K562 (cell line): ENCODE measurements at regions not wholly inside any gene's neighbourhood (a gene's known extent, or its start where the extent isn't known, plus 50 kb on each side); places are given as distances from the start of the nearest gene placed in this dataset.

Experiments used
- ATAC-seq: fragments of 200-7000 bp; cut with Tn5 transposase; 3 replicates; pipeline ENCODE4 v1.9.1; 2020; ENCODE audit warnings: moderate library complexity
- BruUV-seq: library from RNA; stranded (reverse); fragments of 400-500 nt; replicated peaks from 2 replicates; lab custom pipeline; 2021; lab: Mats Ljungman, UMichigan
- CTCF ChIA-PET: fragments of 300-600 bp; formaldehyde crosslinking; extraction: SDS; loops from one replicate; lab custom pipeline; 2021; ENCODE audit warnings: low intra/inter-chr PET ratio; lab: Yijun Ruan, JAX
- POLR2A ChIA-PET: fragments of 300-600, 350-650 bp; sonication (Branson Sonifier 250); formaldehyde crosslinking; extraction: SDS; loops from one replicate; lab custom pipeline; 2021; ENCODE audit warnings: antibody characterized with exemption, inconsistent platforms; lab: Yijun Ruan, JAX
- DNase-seq, 4 experiments: peaks; one replicate each; pipeline versions ENCODE4 v3.0.0 to v3.0.0-alpha.2; 2011 to 2018; ENCODE audit warnings: low spot score in 3 of 4, mixed read lengths in 3 of 4; ENCODE audit errors: extremely low read depth in 1 of 4
- FAIRE-seq: peaks from 2 replicates; lab custom pipeline; 2011; peaks lifted over from hg19 to GRCh38; lab: Jason Lieb, UNC
- H2AFZ ChIP-seq: 2 replicates; pipeline ENCODE4 v1.6.0; 2011; ENCODE audit warnings: low read depth, low read length, control low read depth, inconsistent platforms
- H3K27ac ChIP-seq: fragments of 200-600 bp; 3 replicates; pipeline ENCODE4 v1.8.0; 2011; ENCODE audit warnings: low read depth, mild to moderate bottlenecking, control low read depth, inconsistent platforms, low read length, moderate library complexity, mixed read lengths; ENCODE audit errors: extremely low read depth
- H3K27me3 ChIP-seq, 2 experiments: fragments of 300-600 bp in 1 of 2; 2 replicates in 1 of 2; 3 replicates in 1 of 2; pipeline versions ENCODE4 v1.6.0 to v1.8.0; 2011; ENCODE audit warnings: inconsistent platforms in 2 of 2, low read length in 2 of 2, mild to moderate bottlenecking in 1 of 2, mixed read lengths in 1 of 2, moderate library complexity in 1 of 2; ENCODE audit not compliant: control insufficient read depth in 2 of 2, insufficient read depth in 2 of 2
- H3K36me3 ChIP-seq: fragments of 300-600 bp; 3 replicates; pipeline ENCODE4 v1.8.0; 2011; ENCODE audit warnings: mild to moderate bottlenecking, low read length, inconsistent platforms; ENCODE audit not compliant: control insufficient read depth, insufficient read depth
- H3K4me1 ChIP-seq, 2 experiments: fragments of 200-600 bp in 1 of 2; replicated peaks in 1 of 2; 2 replicates in 1 of 2; 3 replicates in 1 of 2; pipeline versions ENCODE4 v1.5.1 to v1.8.0; 2011; ENCODE audit warnings: inconsistent platforms in 2 of 2, low read length in 2 of 2, mild to moderate bottlenecking in 1 of 2, mixed read lengths in 1 of 2, moderate library complexity in 1 of 2; ENCODE audit not compliant: control insufficient read depth in 2 of 2, insufficient read depth in 2 of 2
- H3K4me2 ChIP-seq: 2 replicates; pipeline ENCODE4 v1.6.1; 2011; ENCODE audit warnings: low read length, control low read depth, inconsistent platforms, mixed read lengths; ENCODE audit not compliant: insufficient read depth
- H3K4me3 ChIP-seq: fragments of 200-600 bp; sonication (generic), shearing (Covaris generic); 2 replicates; pipeline ENCODE4 v1.5.1; 2016; ENCODE audit warnings: control low read depth, inconsistent platforms
- H3K79me2 ChIP-seq: fragments of 200-600 bp; 3 replicates; pipeline ENCODE4 v1.8.0; 2011; ENCODE audit warnings: low read length, inconsistent platforms; ENCODE audit not compliant: control insufficient read depth, insufficient read depth
- H3K9ac ChIP-seq, 2 experiments: 2 replicates each; pipeline versions ENCODE4 v1.6.0 to v1.6.1; 2011; ENCODE audit warnings: low read depth in 2 of 2, low read length in 2 of 2, control low read depth in 1 of 2, inconsistent platforms in 1 of 2, mild to moderate bottlenecking in 1 of 2, mixed read lengths in 1 of 2; ENCODE audit not compliant: insufficient read depth in 1 of 2
- H3K9me1 ChIP-seq: one replicate; pipeline ENCODE4 v1.6.0; 2011; ENCODE audit warnings: inconsistent platforms, mild to moderate bottlenecking, low read length, moderate library complexity; ENCODE audit not compliant: control insufficient read depth, insufficient read depth
- H3K9me3 ChIP-seq: replicated peaks from 2 replicates; pipeline ENCODE4 v1.5.1; 2011; ENCODE audit warnings: low read depth, low read length, inconsistent platforms; ENCODE audit not compliant: control insufficient read depth, insufficient read depth
- H4K20me1 ChIP-seq: replicated peaks from 2 replicates; pipeline ENCODE4 v1.6.1; 2011; ENCODE audit warnings: low read length, inconsistent platforms, mixed read lengths; ENCODE audit not compliant: control insufficient read depth, insufficient read depth
- CCAR2 ChIP-seq: fragments of 200-400 bp; formaldehyde crosslinking; IDR thresholded peaks from 2 replicates; pipeline ENCODE4 v1.6.1; 2017; ENCODE audit warnings: mild to moderate bottlenecking, low read depth, low read length
- CXXC5 ChIP-seq: fragments of 250-450 bp; sonication (Bioruptor Pico); IDR thresholded peaks from 2 replicates; pipeline ENCODE4 v1.8.0; 2022; ENCODE audit warnings: inconsistent platforms, mild to moderate bottlenecking, moderate library complexity
- ELF1 ChIP-seq: fragments of 200-800 bp; sonication (Bioruptor generic); IDR thresholded peaks from 2 replicates; pipeline ENCODE4 v1.6.1; 2016; ENCODE audit warnings: missing genetic modification characterization, missing compliant biosample characterization
- GTF2E2 ChIP-seq: fragments of 200-800 bp; sonication (Bioruptor generic); IDR thresholded peaks from 2 replicates; pipeline ENCODE4 v1.6.1; 2016; ENCODE audit warnings: missing genetic modification characterization, missing compliant biosample characterization
- IRF2 ChIP-seq: sonication (generic); formaldehyde crosslinking; IDR thresholded peaks from 2 replicates; pipeline ENCODE4 v1.8.1; 2022; ENCODE audit warnings: mild to moderate bottlenecking, missing genetic modification reagents
- KLF10 ChIP-seq: fragments of 250-450 bp; sonication (Bioruptor Pico); IDR thresholded peaks from 2 replicates; pipeline ENCODE4 v1.6.1; 2021; ENCODE audit warnings: matching md5 sums
- MCM7 ChIP-seq, 2 experiments: fragments of 450-650 bp; IDR thresholded peaks; 2 replicates each; pipeline ENCODE4 v1.6.1; 2016 to 2018
- MYC ChIP-seq, 2 experiments: fragments of 250-450 bp in 1 of 2; sonication (Bioruptor Pico) in 1 of 2; IDR thresholded peaks; 2 replicates each; pipeline versions ENCODE4 v1.5.1 to v1.6.1; 2012 to 2021; ENCODE audit warnings: low read depth in 2 of 2, borderline replicate concordance in 1 of 2, improper control_type of control experiment in 1 of 2, low read length in 1 of 2, mild to moderate bottlenecking in 1 of 2, moderate library complexity in 1 of 2
- NFATC3 ChIP-seq: fragments of 450-650 bp; IDR thresholded peaks from 2 replicates; pipeline ENCODE4 v1.6.1; 2017; ENCODE audit warnings: mild to moderate bottlenecking
- SAFB ChIP-seq: fragments of 200-400 bp; formaldehyde crosslinking; IDR thresholded peaks from 2 replicates; pipeline ENCODE4 v1.6.1; 2017; ENCODE audit warnings: low read depth, low read length, borderline replicate concordance
- SIX5 ChIP-seq, 2 experiments: IDR thresholded peaks; 2 replicates each; pipeline ENCODE4 v1.6.1; 2011; ENCODE audit warnings: low read length in 2 of 2, borderline replicate concordance in 1 of 2, low read depth in 1 of 2, mild to moderate bottlenecking in 1 of 2, moderate library complexity in 1 of 2; ENCODE audit not compliant: insufficient read depth in 1 of 2
- SNRNP70 ChIP-seq: fragments of 200-400 bp; formaldehyde crosslinking; optimal IDR thresholded peaks from 2 replicates; pipeline ENCODE3; 2017; ENCODE audit warnings: low read depth, low read length
- ZBTB1 ChIP-seq: sonication (generic); formaldehyde crosslinking; IDR thresholded peaks from 2 replicates; pipeline ENCODE4 v1.8.1; 2023; ENCODE audit warnings: missing genetic modification reagents, low read depth, mild to moderate bottlenecking, borderline replicate concordance
- ZKSCAN1 ChIP-seq: fragments of 150-350 bp; IDR thresholded peaks from 2 replicates; pipeline ENCODE4 v1.6.1; 2016; ENCODE audit warnings: low read depth, low read length
- ZNF764 ChIP-seq: fragments of 250-450 bp; sonication (Bioruptor Pico); IDR thresholded peaks from 2 replicates; pipeline ENCODE4 v1.4.0; 2020; ENCODE audit warnings: low read depth, mild to moderate bottlenecking, moderate library complexity
- WGBS: fragments of 100-300 bp; shearing (Covaris generic); methylation state at CpG from one replicate; pipeline ENCODE4 v1.1.6; 2016; ENCODE audit warnings: low coverage, mixed read lengths; ENCODE audit not compliant: insufficient coverage; ENCODE audit errors: missing lambda C conversion rate; 5-methylcytosine and 5-hydroxymethylcytosine counted together
- in situ Hi-C: fragments of 300-500 bp; cut with MboI; formaldehyde crosslinking; loops from 4 replicates; pipeline ENCODE4 v1.15.0; 2018; ENCODE audit warnings: inconsistent platforms, mixed read lengths
- intact Hi-C: fragments of 100-400 bp; cut with micrococcal nuclease; formaldehyde crosslinking; loops from 2 replicates; pipeline ENCODE4 v1.14.2; 2022
- TF ChIP-seq, protein P1 (sequence below): fragments of 250-450 bp; sonication (Bioruptor Pico); IDR thresholded peaks from 2 replicates; pipeline ENCODE4 v1.4.0; 2020; ENCODE audit warnings: borderline replicate concordance
- TF ChIP-seq, protein P2 (sequence below): fragments of 450-650 bp; IDR thresholded peaks from 2 replicates; pipeline ENCODE4 v1.7.1; 2018; ENCODE audit warnings: mild to moderate bottlenecking, low read depth; ENCODE audit not compliant: partially characterized antibody

DNA sequence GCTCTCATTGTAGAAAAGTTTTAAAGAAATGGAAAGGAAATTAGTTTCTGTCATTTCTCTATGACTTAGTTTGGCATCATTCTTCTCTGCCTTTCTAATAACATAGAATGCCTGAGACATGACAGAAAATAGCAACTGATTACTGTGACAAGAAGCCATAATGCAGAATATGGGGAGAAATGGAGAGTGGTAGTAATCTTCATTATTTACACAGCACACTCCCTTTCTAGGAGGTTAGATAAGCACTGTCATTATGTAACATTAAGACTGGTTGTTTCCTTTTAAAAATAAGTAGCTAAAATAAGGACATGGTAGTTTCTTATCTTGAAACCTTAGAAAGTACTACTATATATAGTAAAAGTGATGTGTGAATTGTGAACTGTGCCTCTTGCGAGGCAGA, 1227.9 kb upstream of the PABPC4L start:
- POLR2A ChIA-PET, result no interaction called here
- no peak for DNase-seq
- H3K9me3 ChIP-seq, result no peaks in the 10 kb centered on the region
- 0% methylated on average over 1 of the region's 1 CpG for WGBS
- no peak overlapping the region for H3K4me3 ChIP-seq
- FAIRE-seq, result no peak
- CTCF ChIA-PET, result no interaction called here
- no peaks in the 10 kb centered on the region for H3K27me3 ChIP-seq
- no peaks in the 10 kb centered on the region for H3K9me1 ChIP-seq
- BruUV-seq, result no TSS peak
- TF ChIP-seq SIX5 (IDR thresholded peaks at IDR 0.05; ENCODE audit: borderline replicate concordance in 1 of 2, insufficient read depth in 1 of 2, low read depth in 1 of 2, low read length in 2 of 2) (no peak), ELF1 (tag) (no peak), MYC (IDR thresholded peaks at IDR 0.05; ENCODE audit: low read depth, low read length) (no peak), MYC (CRISPR knock-in tag; IDR thresholded peaks at IDR 0.05; ENCODE audit: borderline replicate concordance, low read depth) (no peak), SAFB (no peak), CXXC5 (no peak), CCAR2 (no peak), NFATC3 (no peak), IRF2 (no peak), SNRNP70 (no peak), ZKSCAN1 (no peak), ZNF764 (CRISPR knock-in tag) (no peak), MCM7 (IDR thresholded peaks at IDR 0.05) (no peak), GTF2E2 (tag) (no peak), KLF10 (CRISPR knock-in tag) (no peak), ZBTB1 (CRISPR knock-in tag) (no peak)
- TF ChIP-seq, protein P1, sequence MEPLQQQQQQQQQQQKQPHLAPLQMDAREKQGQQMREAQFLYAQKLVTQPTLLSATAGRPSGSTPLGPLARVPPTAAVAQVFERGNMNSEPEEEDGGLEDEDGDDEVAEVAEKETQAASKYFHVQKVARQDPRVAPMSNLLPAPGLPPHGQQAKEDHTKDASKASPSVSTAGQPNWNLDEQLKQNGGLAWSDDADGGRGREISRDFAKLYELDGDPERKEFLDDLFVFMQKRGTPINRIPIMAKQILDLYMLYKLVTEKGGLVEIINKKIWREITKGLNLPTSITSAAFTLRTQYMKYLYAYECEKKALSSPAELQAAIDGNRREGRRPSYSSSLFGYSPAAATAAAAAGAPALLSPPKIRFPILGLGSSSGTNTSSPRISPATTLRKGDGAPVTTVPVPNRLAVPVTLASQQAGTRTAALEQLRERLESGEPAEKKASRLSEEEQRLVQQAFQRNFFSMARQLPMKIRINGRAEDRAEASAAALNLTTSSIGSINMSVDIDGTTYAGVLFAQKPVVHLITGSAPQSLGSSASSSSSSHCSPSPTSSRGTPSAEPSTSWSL (CRISPR knock-in tag), result no peak
- TF ChIP-seq, protein P2, sequence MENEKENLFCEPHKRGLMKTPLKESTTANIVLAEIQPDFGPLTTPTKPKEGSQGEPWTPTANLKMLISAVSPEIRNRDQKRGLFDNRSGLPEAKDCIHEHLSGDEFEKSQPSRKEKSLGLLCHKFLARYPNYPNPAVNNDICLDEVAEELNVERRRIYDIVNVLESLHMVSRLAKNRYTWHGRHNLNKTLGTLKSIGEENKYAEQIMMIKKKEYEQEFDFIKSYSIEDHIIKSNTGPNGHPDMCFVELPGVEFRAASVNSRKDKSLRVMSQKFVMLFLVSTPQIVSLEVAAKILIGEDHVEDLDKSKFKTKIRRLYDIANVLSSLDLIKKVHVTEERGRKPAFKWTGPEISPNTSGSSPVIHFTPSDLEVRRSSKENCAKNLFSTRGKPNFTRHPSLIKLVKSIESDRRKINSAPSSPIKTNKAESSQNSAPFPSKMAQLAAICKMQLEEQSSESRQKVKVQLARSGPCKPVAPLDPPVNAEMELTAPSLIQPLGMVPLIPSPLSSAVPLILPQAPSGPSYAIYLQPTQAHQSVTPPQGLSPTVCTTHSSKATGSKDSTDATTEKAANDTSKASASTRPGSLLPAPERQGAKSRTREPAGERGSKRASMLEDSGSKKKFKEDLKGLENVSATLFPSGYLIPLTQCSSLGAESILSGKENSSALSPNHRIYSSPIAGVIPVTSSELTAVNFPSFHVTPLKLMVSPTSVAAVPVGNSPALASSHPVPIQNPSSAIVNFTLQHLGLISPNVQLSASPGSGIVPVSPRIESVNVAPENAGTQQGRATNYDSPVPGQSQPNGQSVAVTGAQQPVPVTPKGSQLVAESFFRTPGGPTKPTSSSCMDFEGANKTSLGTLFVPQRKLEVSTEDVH, result no peak
- H3K79me2 ChIP-seq, result no peaks in the 10 kb centered on the region
- no peak for ATAC-seq
- no peaks in the 10 kb centered on the region for H3K36me3 ChIP-seq
- H3K4me1 ChIP-seq, result no peaks in the 10 kb centered on the region
- no peaks in the 10 kb centered on the region for H4K20me1 ChIP-seq
- no peak overlapping the region for H3K9ac ChIP-seq
- H2AFZ ChIP-seq, result no peak overlapping the region
- in situ Hi-C loops (no loop called here), intact Hi-C loops (no loop called here)
- no peak overlapping the region for H3K27ac ChIP-seq
- no peak overlapping the region for H3K4me2 ChIP-seq
